WERI-Rb-1 (cell line): ENCODE measurements at regions not wholly inside any gene's neighbourhood (a gene's known extent, or its start where the extent isn't known, plus 50 kb on each side); places are given as distances from the start of the nearest gene placed in this dataset.
"Not testable (repeated sequence)": the region's sequence is repeated elsewhere in the genome, so short reads cannot be mapped to it uniquely, and the experiment has no call there.

Source experiments
- DNase-seq: peaks from one replicate; pipeline ENCODE4 v3.0.0-alpha.2; 2020
- H3K27ac ChIP-seq: fragments of 250-450 bp; sonication (Bioruptor Pico); 2 replicates; pipeline ENCODE4 v1.5.1; 2020; ENCODE audit warnings: mild to moderate bottlenecking, moderate library complexity
- H3K27me3 ChIP-seq: fragments of 250-450 bp; sonication (Bioruptor Pico); 2 replicates; pipeline ENCODE4 v1.5.1; 2021; ENCODE audit warnings: mild to moderate bottlenecking, low read depth, moderate library complexity; ENCODE audit not compliant: insufficient read depth, severe bottlenecking
- H3K36me3 ChIP-seq: fragments of 250-450 bp; sonication (Bioruptor Pico); 2 replicates; pipeline ENCODE4 v1.5.1; 2020; ENCODE audit warnings: mild to moderate bottlenecking, moderate library complexity
- H3K4me3 ChIP-seq: 2 replicates; pipeline ENCODE4 v1.5.1; 2011; ENCODE audit warnings: low read depth, mild to moderate bottlenecking, control low read depth, low read length
- H3K9me3 ChIP-seq: fragments of 250-450 bp; sonication (Bioruptor Pico); 2 replicates; pipeline ENCODE4 v1.5.1; 2021; ENCODE audit warnings: mild to moderate bottlenecking, moderate library complexity; ENCODE audit not compliant: severe bottlenecking
- TF ChIP-seq, protein P1 (sequence below): IDR thresholded peaks from 2 replicates; pipeline ENCODE4 v1.5.1; 2011; ENCODE audit warnings: low read depth, mild to moderate bottlenecking, control low read depth, inconsistent platforms, low read length

DNA sequence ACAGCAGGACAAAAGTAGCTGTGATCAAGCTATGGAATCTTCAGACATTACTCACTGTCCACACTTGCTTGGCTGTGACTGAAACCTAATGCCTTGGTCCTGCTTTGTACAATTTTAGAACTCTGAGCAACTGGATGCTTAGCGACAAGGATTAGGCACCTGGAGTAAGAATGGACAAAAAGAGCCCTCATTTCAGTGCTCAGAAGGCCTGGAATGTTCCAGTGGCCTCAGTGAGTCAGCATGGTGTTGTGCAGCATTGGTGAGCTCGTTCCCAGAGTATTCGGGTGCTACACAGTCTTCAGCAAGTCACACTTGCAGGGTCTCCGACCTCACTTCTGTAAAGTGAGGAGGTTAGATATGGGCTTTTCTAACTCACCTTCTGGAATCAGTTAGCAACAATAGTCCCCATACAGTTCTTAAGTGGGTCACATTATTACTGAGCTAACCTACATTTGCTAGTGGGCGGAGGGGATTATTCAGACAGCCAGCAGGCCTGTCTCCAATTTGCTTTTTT lies 108.0 kb upstream of the MDM1 start:
- DNase-seq = no peak
- no peaks in the 10 kb centered on the region for H3K36me3 ChIP-seq
- TF ChIP-seq, protein P1, sequence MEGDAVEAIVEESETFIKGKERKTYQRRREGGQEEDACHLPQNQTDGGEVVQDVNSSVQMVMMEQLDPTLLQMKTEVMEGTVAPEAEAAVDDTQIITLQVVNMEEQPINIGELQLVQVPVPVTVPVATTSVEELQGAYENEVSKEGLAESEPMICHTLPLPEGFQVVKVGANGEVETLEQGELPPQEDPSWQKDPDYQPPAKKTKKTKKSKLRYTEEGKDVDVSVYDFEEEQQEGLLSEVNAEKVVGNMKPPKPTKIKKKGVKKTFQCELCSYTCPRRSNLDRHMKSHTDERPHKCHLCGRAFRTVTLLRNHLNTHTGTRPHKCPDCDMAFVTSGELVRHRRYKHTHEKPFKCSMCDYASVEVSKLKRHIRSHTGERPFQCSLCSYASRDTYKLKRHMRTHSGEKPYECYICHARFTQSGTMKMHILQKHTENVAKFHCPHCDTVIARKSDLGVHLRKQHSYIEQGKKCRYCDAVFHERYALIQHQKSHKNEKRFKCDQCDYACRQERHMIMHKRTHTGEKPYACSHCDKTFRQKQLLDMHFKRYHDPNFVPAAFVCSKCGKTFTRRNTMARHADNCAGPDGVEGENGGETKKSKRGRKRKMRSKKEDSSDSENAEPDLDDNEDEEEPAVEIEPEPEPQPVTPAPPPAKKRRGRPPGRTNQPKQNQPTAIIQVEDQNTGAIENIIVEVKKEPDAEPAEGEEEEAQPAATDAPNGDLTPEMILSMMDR = no peak

DNA sequence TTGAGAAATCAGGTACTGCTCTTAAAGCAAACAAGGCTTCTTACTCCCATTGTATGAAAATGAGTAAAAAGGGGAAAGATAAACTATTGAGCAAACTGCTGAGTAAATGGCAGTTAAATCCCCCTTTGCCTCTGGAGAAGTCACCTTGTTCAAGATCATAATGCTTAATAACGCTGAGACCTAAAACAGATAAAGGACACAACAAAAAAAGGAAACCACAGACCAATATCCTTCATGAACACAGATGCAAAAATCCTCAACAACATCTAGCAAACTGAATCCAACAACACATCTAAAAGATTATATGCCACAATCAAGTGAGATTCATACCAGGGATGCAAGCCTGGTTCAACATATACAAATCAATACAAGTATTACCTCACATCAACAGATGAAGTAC lies 109.0 kb upstream of the MDM1 start:
- TF ChIP-seq, protein P1 = no peak
- Histone ChIP-seq H3K27ac (no peak overlapping the region), H3K27me3 (no peaks in the 10 kb centered on the region), H3K4me3 (no peak overlapping the region), H3K36me3 (no peaks in the 10 kb centered on the region), H3K9me3 (peaks cover 4% of the 10 kb centered on the region)
- DNase-seq = no peak

More for the DNA sequence above, 108.0 kb upstream of the MDM1 start:
- H3K27me3 ChIP-seq = no peaks in the 10 kb centered on the region
- H3K9me3 ChIP-seq = peaks cover 4% of the 10 kb centered on the region
- no peak overlapping the region for H3K4me3 ChIP-seq
- no peak overlapping the region for H3K27ac ChIP-seq

DNA sequence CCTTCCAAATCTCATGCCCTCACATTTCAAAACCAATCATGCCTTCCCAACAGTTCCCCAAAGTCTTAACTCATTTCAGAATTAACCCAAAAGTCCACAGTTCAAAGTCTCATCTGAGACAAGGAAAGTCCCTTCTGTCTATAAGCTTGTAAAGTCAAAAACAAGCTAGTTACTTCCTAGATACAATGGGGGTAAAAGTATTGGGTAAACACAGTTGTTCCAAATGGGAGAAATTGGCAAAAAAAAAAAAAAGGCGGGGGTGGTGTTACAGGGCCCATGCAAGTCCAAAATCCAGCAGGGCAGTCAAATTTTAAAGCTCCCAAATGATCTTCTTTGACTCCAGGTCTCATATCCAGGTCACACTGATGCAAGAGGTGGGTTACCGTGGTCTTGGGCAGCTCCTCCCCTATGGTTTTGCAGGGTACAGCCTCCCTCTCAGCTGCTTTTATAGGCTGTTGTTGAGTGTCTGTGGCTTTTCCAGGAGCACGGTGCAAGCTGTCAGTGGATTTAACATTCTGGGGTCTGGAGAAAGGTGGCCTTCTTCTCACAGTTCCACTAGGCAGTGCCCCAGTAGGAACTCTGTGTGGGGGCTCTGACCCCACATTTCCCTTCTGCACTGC lies 110.3 kb upstream of the MDM1 start:
- not testable (repeated sequence) for H3K4me3 ChIP-seq, H3K36me3 ChIP-seq, H3K9me3 ChIP-seq, DNase-seq, H3K27me3 ChIP-seq, H3K27ac ChIP-seq

DNA sequence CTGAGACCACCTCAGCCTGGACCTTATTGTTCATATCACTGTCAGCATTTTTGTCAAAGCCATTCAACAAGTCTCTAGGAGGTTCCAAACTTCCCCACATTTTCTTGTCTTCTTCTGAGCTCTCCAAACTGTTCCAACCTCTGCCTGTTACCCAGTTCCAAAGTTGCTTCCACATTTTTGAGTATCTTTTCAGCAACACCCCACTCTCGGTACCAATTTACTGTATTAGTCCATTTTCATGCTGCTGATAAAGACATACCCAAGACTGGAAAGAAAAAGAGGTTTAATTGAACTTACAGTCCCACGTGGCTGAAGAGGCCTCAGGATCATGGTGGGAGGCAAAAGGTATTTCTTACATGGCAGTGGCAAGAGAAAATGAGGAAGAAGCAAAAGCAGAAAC lies 111.5 kb upstream of the MDM1 start:
- not testable (repeated sequence) for H3K36me3 ChIP-seq, DNase-seq, H3K9me3 ChIP-seq, H3K27me3 ChIP-seq, H3K4me3 ChIP-seq, H3K27ac ChIP-seq

DNA sequence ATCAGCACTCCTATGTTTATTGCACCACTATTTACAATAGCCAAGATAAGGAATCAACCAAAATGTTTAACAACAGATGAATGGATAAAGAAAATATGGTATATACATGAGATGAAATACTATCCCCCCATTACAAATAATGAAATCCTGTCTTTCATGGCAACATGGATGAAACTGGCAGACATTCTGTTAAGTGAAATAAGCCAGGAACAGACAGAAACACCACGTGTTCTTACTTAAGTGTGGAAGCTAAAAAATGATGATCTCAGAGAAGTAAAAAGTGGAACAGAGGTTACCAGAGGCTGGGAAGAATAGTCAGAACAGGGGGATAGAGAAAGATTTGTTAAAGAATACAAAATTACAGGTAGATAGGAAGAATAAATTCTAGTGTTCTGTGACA lies 113.7 kb upstream of the MDM1 start:
- Histone ChIP-seq H3K36me3 (no peaks in the 10 kb centered on the region), H3K9me3 (peaks cover 4% of the 10 kb centered on the region), H3K27me3 (no peaks in the 10 kb centered on the region), H3K27ac (no peak overlapping the region), H3K4me3 (no peak overlapping the region)
- TF ChIP-seq, protein P1 = no peak
- no peak for DNase-seq

DNA sequence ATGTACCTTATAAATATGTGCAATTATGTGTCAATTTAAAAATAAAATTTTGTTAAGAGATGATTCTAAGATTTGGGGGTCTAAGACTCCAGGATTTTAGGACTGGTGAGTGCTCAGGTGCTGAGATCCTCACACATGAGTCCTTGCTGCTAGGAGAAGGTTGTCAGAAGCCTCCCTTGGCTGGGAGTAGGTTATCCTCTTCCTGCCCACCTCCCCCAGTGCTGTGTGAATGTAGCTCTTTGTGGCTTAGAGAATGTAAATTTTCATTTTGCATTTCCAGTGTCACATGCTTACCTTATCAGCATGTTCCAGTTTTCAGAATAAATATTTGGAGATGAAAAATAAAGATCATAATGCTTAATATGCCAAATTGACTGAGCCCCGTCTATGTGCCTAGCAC lies 114.2 kb upstream of the MDM1 start:
- Histone ChIP-seq H3K9me3 (peaks cover 4% of the 10 kb centered on the region), H3K36me3 (no peaks in the 10 kb centered on the region), H3K27me3 (no peaks in the 10 kb centered on the region), H3K4me3 (no peak overlapping the region), H3K27ac (no peak overlapping the region)
- TF ChIP-seq, protein P1 = no peak
- no peak for DNase-seq
